ENCODE measurements at regions not wholly inside any gene's neighbourhood (a gene's known extent, or its start where the extent isn't known, plus 50 kb on each side); places are given as distances from the start of the nearest gene placed in this dataset.

- no peak for TF ChIP-seq CTCF (IDR thresholded peaks at IDR 0.05; ENCODE audit: low read depth, low read length, missing control alignments)
- no peak overlapping the region for H3K4me3 ChIP-seq (replicated peaks; ENCODE audit: low read depth, low read length)
- DNase-seq (ENCODE audit: extremely low read depth, low read depth): no peak
These were observed 174.0 kb upstream of the PFKP start for GRCh38 chr10:2893158-2893845.

DNA sequence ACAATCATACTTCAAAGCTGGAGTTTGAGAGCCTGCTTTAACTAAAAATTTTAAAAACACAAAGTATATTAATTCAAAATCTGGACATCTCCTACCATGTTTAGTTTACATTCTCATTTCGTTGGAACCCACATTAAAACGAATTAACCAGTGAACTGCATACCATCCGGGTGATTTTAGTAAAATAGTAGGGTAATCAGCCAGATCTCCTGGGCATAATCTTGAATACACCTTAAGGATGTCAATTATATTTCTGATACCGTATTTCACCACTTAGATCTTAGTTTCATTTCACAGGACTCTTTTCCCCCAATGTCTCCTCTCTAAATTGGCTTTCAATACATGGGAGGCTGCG, 175.6 kb upstream of the PFKP start:
- H3K4me3 ChIP-seq (replicated peaks; ENCODE audit: low read depth, low read length): no peak overlapping the region
- TF ChIP-seq CTCF (IDR thresholded peaks at IDR 0.05; ENCODE audit: low read depth, low read length, missing control alignments): no peak
- DNase-seq (ENCODE audit: extremely low read depth, low read depth): no peak

DNA sequence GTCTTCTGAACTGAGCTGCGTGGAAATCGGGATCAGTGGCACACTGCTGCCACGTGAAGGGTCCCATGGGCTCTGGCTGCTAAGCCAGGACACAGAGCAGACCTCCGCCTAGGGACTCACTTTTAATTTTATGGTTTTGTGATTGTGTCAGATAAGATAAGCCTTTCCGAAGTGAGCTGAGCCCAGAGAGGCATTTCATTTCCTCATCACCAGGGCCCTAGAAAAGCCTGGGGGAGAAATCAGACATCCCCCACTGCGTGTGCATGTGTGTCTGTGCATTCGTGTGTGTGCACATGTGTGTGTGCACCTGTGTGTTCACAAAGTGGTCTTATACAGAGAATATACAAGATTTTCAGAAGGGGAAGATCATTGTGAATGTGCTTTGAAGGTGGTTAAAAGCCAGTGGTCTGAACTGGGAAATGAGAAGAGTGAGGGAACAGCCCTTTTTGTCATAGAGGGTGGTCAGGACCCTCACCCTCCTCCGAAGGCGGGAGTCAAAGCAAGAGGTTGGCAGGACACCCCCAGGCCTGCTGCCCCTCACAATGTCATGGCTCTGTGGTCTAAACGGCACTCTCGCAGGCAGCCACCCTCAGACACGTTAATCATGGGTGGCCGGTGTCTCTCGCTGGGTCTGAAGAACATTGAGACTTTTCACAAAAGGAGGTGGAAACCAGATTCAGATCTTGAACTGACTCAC, 176.1 kb upstream of the PFKP start:
- no peak for DNase-seq (ENCODE audit: extremely low read depth, low read depth)
- TF ChIP-seq CTCF (IDR thresholded peaks at IDR 0.05; ENCODE audit: low read depth, low read length, missing control alignments): no peak

GRCh38 chr10:2890093-2890492, 177.3 kb upstream of the PFKP start:
- no peak for DNase-seq (ENCODE audit: extremely low read depth, low read depth)
- no peak overlapping the region for H3K4me3 ChIP-seq (replicated peaks; ENCODE audit: low read depth, low read length)
- no peak for TF ChIP-seq CTCF (IDR thresholded peaks at IDR 0.05; ENCODE audit: low read depth, low read length, missing control alignments)

More for the DNA sequence above, 176.1 kb upstream of the PFKP start:
- no peak overlapping the region for H3K4me3 ChIP-seq (replicated peaks; ENCODE audit: low read depth, low read length)

- H3K4me3 ChIP-seq (replicated peaks; ENCODE audit: low read depth, low read length): no peak overlapping the region
- no peak for TF ChIP-seq CTCF (IDR thresholded peaks at IDR 0.05; ENCODE audit: low read depth, low read length, missing control alignments)
- no peak for DNase-seq (ENCODE audit: extremely low read depth, low read depth)
These were observed 178.8 kb upstream of the PFKP start for GRCh38 chr10:2888403-2889004.

- no peak for TF ChIP-seq CTCF (IDR thresholded peaks at IDR 0.05; ENCODE audit: low read depth, low read length, missing control alignments)
- DNase-seq (ENCODE audit: extremely low read depth, low read depth): no peak
- H3K4me3 ChIP-seq (replicated peaks; ENCODE audit: low read depth, low read length): no peak overlapping the region
These were observed 179.8 kb upstream of the PFKP start for GRCh38 chr10:2887391-2888070.

All from HFF-Myc (cell line).